Right hindlimb (tissue), 1 donor: ENCODE measurements at regions not wholly inside any gene's neighbourhood (a gene's known extent, or its start where the extent isn't known, plus 50 kb on each side); places are given as distances from the start of the nearest gene placed in this dataset.

Experiments used
- DNase-seq: peaks from one replicate; pipeline ENCODE4 v3.0.0-alpha.2; 2018

GRCh38 chr11:19512618-19513017, 200.0 kb upstream of the NAV2 start:
- DNase-seq, result no peak

- DNase-seq, result peak; percentile 51
These were observed 201.0 kb upstream of the NAV2 start for GRCh38 chr11:19511413-19512183.

DNA sequence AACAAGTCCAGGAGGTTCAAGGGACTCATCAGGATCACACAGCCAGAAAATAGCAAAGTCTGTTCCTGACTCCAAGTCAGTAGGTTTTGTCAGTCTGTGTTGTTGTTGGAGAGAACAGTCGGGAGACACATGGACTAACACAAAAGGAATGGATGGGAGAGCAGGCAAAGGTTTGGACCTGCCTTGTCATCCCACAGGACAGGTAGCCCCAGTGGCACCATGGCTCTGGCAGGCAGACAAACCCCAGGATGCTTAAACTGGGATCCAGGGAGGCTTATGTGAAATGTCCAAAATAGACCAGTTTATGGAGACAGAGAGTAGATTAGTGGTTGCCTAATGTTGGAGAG, 201.6 kb upstream of the NAV2 start:
- DNase-seq, result no peak

- no peak for DNase-seq
These were observed 202.2 kb upstream of the NAV2 start for GRCh38 chr11:19510468-19510867.

GRCh38 chr11:19509215-19509614, 203.4 kb upstream of the NAV2 start:
- no peak for DNase-seq

- no peak for DNase-seq
These were observed 204.5 kb upstream of the NAV2 start for GRCh38 chr11:19508165-19508564.

- no peak for DNase-seq
These were observed 205.7 kb upstream of the NAV2 start for GRCh38 chr11:19506816-19507486.

- DNase-seq, result no peak
These were observed 209.9 kb upstream of the NAV2 start for GRCh38 chr11:19502691-19503253.

DNA sequence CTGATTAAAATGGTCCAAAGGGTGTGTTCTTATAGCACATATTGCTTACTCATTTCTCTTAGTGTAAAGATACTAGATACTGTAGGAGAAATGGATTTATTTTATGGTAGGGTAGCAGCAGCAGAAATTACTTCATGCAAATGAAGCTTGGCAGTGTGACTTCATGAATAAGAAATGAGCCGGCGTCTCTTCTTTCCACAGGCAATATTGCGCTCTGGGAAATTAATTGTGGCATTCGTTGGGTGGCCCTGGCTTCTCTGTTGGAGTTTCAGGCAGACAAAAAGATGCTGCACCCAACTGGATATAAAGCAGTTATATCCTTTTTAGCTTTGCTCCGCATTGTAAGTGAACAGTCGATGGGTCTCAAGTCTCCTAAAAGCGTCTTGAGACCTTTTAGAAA, 211.0 kb upstream of the NAV2 start:
- no peak for DNase-seq

DNA sequence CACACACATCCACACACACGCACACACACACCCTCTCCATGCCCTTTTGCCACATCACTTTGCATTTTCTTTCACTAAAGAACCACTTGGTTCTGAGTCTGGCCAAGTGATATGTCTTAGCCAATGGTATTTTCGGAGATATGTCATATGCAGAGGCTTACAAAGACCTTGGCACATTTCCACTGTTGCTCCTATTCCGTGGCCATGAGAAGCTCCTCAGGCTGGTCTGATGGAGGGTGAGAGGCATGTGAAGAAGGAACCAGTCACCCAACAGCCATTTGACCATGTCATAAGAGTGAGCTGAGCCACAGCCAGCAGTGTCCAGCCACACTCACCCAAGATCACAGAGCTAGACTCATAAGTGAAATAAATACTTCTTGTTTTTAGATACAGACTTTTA, 212.6 kb upstream of the NAV2 start:
- no peak for DNase-seq

- DNase-seq, result no peak
These were observed 213.5 kb upstream of the NAV2 start for GRCh38 chr11:19499026-19499669.

- no peak for DNase-seq
These were observed 219.0 kb upstream of the NAV2 start for GRCh38 chr11:19493446-19494213.

DNA sequence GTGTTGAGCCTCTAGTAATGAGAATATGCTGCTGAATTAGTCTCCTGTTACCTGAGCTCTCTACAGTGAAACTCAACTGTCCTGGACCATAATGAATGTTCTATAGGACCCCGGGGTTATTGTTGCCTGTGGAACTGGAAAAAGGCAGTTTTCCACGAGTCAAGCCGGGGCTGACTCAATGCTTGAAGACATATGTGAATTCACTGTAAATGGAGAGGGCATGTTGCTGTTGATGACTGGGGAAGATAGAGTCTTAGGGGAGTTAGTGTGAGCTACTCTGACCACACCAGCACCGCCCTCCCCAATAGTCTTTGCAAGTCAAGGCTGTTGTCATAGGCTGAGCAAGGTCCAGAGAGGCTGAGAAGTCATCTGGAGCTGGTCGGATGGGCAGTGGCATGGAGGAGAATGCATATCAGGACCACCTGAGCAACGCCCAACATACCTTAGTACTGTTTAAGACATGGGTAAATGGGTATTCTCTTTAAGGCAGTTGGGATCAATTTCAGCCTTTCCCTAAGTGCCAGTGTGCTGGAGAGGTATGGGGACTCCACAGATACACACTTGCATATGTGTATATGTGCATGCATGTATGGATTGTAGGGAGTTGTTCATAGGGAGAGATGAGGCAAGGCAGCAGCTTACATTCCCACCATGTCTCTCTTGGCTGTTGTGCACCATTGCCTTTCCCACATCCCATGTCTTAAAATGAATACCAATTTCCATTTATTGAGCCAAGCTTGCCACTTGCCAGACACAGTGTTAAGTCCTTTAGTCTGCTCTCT, 230.1 kb upstream of the NAV2 start:
- no peak for DNase-seq

GRCh38 chr11:19480540-19480939, 232.1 kb upstream of the NAV2 start:
- DNase-seq, result no peak

DNA sequence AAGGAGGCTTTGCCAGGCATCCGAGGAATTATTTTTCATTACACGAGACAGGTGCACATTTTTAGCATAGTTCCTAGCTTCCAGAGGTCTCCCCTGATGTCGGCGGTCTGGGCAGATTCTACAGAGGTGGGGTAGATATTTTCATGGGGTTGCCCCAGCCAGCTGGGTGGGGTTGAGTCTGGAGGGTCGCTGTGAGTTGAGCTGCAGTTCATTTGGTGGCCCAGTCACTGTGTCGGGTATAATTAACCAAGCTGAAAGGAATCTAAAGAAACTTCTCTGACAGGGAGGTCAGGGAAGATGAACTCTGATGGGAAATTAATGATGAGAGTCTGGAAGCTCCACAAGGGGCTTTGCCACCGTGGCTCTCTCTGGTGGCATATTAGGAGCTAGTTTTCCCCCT, 233.7 kb upstream of the NAV2 start:
- DNase-seq, result no peak

DNA sequence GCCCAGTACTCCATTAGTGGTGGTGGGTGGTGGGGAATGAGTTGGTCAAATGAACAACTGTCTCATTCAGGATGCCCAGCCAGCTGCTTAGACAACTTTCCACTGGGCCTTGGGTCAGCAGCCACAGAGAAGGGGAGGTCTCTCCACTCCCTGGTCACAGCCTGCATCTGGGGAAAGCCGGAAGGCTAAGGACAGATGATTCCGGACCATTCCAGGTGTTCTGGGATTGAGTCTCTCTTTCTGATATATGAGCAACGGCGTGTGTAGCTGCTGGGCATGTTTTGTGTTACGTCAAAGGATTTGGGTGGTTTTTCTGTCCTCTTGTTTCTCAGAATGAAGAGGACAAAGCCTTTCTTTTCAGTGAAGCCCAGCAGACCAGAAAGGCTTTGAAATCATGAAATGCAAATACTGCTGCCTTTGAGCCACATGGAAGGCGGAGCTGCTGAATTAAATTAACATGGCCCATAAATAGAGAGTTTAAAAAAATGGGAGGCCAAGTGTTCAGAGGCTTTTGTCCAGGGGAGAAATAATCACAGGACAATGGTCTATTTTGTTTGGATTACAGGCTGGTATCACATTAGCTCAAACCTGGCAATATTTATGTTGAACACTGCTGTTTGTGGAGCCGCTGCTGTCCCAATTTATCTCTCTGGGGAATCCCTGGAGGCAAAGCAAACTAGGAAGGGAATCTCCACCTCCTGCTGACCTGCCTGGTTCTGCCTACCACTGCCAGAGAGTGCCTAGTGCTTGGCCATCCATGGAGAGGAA, 234.4 kb upstream of the E2F8 start:
- no peak for DNase-seq

GRCh38 chr11:19474211-19474610, 233.5 kb upstream of the E2F8 start:
- DNase-seq, result no peak

DNA sequence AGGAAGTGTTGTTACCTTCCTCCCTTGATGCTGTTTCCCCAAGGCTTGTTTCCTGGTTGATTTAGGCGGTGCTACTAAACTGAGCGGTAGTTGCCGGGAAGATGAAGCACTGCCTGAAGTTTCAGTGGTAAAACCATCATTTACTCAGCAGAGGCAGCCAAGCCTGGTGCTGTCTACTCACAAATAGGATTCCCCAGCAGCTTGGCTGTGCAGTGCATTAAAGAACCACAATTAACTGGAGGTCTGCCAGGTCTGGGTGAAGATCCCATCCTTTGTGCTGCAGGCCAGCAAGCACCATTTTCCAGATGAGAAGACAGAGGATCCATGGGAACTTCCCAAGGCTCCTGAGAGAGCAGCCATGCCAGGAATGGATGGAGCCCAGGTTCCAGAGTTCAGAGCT, 231.9 kb upstream of the E2F8 start:
- no peak for DNase-seq

DNA sequence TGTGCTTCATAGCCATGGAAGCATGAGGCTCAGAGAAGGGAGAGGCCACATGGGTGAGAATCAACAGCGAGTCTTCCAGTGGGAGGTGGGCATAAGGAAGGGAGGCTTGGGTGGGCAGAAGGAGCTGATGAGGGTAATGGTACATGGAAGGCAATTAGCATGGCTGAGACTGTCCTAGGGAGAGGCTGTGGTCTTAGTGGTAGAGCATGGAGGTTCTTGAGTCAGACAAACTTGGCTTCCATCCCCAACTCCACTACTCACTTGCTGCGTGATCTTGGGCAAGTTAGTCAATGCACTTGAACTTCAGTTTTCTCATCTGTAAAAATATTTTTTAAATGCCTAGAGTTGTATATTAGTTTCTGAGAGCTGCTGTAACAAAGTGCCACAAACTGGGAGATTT, 227.2 kb upstream of the E2F8 start:
- no peak for DNase-seq

DNA sequence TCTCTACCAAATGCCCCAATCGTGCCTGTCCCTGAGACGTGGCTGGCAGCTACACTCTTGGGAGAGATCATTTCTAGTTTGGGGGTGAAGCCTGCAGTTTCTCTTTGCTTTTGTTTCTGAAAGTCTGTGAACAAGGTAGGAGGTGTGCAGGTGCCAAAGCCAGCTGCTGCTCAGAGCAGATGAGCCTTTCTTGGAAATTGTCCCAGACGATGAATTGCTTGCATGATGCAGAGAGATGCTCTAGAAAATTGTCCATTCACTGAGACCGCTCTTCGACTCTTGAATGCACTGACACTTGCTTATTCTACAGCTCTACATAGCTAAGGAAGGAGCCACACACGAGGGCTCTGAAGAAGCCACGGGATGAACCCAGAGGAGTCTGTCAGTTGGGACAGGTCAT, 225.6 kb upstream of the E2F8 start:
- no peak for DNase-seq

DNA sequence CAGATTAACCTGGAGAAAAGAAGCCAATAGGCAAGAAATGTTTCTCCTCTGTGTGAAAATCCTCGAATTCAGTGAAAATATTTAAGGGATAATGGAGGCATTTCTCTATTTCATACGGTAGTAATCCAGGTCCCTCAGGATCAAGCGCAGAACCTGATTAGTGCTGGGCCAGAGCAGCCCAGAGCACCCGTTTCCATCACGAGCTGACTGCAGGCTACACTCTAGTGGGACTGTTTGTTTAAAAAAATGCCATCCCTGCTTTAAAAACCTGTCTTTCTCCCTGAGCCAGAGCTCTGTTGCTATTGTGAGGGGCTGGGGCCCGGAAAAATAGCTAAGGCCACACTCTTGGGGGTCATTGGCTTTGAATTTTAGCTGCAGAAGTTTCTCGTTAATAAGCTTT, 223.2 kb upstream of the E2F8 start:
- no peak for DNase-seq
